HG03139 (cell line): ENCODE measurements at regions not wholly inside any gene's neighbourhood (a gene's known extent, or its start where the extent isn't known, plus 50 kb on each side); places are given as distances from the start of the nearest gene placed in this dataset.

Source experiments
- ATAC-seq: cut with Tn5 transposase; IDR thresholded peaks from one replicate; pipeline ENCODE4 v1.9.1; 2021; ENCODE audit not compliant: unreplicated experiment

DNA sequence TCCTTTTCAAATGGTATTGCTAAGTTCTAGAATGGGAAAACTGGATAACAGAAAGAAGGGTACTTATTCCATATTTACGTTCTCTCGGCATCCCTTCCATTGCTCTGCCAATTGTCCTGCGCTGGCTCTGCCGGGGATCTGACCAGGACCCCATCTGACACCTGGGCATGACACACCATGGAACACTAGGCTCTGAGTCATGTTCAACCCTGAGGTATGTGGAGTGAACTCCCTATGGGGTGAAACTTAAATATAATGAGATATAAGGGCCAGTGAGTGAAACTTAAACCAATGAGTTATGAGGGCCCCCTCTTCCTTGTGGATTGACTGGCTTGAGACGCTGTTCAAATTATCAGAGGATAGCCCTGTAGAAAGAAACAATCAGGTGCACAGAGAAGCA lies 55.1 kb upstream of the ZEB1 start:
- ATAC-seq, result no peak

DNA sequence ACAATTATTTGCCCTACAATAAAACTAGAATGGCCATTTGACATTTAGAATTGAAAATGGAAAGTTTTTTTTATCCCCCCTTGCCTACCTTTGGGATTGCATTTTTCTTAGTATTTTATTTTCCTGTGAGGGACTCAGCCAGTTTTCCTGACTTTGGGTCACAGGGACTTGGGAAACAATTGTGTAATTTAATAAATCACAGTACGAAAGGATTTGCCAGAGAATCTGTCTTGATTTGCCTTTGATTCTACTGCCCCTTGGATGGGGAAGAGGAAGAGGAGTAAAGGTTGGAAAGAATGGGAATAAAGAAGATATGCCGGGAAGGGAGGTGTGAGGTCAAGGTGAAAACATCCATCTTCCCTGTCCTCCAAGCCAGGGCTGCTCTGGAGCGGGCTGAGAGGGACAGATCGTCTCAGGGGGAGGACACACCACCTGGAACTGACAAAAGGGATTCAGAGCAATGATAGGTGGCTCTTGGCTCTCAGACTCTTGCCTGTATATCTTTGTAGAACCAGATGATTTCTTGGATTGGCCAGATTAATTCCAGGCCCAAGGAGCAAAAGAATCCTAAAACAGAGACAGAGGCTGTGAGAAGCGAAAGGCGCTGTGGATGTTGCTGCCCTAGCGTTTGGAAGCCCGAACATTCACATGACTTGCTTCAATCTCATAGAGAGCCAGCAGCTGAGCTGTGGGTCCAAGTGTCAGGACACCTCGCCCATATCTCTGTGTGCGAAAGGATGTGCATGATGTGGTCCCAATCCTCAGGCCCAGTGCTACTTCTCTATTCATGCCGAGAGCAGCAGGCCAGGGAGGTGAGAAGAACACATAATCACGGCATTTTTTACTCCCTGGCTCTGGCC lies 50.3 kb upstream of the ZEB1 start:
- ATAC-seq, result no peak
